SHP77 treated with DMSO at 0.1 percent for 48 hours (cell line): ENCODE measurements at regions not wholly inside any gene's neighbourhood (a gene's known extent, or its start where the extent isn't known, plus 50 kb on each side); places are given as distances from the start of the nearest gene placed in this dataset.
A peak's percentile ranks its signal among the peaks of the same experiment; 100 is the strongest.

Source experiments
- DNase-seq: peaks from one replicate; lab custom pipeline; 2025; lab: John Stamatoyannopoulos, UW

DNA sequence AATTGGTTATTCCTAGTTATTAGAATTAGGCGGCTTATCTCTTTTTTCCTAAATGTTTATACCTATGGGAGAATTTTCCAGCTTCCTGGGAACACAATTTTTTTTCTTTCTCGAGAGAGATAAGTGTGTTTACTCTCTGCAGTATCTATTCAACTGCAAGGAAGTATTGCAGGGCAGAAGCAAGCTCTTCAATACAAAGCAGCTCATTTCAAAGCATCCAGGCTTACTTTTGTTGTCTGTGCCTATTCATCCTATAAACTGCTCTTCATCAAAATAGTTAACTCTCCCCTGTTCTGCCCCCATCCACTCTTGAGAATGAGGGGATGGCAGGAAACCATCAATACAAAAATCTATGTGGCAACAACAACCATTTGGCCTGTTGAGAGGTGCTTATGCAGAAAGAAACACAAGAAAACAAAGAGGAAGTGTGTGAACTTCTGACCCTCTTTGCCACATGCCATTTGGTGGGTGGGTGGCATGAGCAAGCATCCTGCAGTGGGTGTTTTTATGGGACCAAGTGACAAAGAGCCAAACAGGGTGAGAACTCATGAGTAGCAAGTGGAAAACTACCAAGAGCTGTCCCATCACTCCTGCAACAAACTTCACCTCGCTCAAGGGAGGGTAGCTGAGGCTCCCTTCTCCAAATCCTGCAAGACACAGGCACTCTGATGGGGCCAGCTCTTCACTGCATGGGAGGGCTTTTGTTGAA, 50.6 kb upstream of the MRPS6 start:
- no peak for DNase-seq

DNA sequence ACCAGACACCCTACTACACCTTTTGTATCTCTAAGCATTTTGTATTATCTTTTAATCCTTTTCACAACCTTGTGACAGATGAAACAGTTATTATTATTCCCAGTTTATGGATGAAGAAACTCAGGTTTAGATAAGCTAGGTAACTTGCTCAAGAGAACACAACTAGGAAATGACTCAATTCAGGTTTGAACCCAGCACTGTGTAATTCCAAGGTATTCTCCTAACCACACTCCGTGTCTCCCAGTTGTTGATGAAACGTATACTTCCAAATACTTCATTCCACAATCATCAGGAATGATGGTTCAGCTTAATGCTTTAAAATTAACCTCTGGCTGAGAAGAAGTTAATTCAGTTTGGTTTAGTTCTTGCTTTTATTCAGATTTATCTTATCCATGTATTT, 51.7 kb upstream of the MRPS6 start:
- DNase-seq, result no peak

DNA sequence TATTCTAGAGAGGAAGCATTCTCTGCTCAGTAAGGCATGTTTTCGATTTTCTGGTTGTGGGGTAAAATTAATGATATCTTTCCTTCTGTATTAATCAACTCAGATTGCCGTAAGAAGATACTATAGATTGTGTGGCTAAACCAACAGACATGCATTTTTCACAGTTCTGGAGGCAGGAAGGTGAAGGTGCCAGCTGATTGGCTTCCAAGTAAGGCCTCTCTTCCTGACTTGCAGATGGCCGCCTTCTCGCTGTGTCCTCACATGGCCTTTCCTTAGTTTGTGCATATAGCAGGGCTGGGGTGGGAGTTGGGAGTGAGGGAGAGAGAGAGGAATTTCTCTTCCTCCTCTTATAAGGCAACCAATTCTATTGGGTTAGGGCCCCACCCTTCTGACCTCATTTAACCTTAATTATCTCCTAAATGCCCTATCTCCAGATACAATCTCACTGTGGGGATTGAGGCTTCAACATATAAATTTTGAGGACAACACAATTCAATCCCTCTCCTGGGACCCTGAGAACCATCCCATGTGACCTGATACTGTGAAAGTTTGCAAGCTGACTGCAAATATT, 52.3 kb upstream of the MRPS6 start:
- DNase-seq, result no peak

DNA sequence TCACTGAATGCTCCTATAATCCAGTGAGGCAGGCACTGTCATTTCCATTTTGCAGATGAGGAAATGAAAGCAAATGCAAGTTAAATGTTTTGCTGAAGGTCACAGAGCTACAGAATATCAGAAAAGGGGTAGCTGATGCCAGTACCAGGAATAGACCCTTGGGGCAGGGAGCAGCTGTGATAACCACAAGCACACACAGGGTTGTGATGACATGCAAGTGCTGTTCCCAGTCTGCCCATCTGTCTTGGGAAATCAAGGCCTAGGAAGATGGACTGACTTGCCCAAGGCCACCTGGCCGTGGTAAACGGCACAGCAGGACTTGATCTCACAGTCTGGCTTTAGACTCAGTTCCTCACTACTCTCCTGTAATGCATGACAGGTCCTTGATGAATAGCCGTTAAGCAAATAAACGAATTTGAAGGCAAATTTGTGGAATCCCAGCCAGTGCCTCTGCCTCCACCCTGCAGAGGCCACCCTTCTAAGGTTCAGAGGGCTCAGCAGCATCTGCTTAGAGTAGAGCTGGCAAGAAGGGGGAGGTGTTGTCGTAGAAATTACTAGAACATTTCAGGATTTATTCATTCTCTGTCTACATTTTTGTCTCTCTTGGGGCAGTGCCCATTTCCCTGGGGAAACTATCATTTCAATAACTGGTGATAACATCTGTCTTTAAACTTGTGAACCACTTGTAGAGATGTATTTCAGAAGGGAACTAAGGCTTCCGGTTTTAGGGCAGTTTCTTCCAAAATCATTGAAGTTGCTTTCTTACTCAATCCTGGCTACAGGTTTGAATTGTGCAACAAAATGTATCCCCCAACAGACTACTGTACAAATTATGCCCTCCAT, 53.2 kb upstream of the MRPS6 start:
- DNase-seq, result peak; percentile 82

DNA sequence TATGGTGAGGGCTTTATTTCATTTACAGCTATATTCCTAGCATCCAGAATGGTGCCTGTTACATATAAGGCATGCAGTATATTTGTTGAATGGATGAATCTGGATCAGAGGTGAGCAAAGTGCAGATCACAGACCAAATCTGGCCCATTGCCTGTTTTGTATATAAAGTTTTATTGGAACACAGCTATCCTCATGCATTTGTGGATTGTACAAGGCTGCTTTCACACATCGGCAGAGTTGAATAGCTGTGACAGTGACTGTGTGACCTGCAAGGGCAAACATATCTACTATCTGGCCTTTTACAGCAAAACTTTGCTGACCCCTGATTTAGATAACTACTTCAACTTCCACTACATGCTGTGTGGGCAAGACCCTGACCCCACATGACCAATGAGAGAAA, 54.0 kb upstream of the MRPS6 start:
- no peak for DNase-seq

DNA sequence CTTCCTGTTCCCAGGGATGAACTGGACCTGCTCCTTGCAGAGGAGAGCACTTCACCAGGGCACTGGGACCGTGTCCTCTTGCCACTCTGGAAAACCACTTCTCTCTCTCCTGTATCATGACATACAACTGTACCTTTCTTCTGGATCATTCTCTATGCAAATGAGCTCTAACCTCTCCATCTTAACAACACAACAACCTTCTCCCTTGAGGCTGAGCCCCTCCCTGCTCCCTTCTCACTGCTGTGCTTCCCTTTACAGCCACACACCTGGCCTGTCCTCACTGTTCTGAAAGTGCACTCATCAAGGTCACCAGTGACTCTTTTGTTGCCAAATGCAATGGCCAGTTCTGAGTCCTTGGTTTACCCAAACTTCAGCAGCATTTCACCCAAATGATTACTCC, 54.5 kb upstream of the MRPS6 start:
- DNase-seq, result no peak

DNA sequence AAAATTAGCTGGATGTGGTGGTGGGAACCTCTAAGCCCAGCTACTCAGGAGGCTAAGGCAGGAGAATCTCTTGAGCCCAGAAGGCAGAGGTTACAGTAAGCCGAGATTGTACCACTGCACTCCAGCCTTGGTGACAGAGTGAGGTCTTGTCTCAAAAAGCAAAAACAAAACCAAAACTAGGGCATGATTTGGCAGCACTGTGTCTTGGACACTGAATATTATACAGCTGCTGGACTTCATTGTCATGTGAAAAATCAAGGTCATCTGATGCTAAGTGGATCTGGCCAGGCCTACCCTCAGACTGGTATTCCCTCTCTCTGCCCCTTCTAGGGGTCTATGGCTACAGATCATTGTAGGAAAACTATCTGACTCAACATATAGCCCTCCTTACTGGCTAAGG, 55.2 kb upstream of the MRPS6 start:
- DNase-seq, result no peak

DNA sequence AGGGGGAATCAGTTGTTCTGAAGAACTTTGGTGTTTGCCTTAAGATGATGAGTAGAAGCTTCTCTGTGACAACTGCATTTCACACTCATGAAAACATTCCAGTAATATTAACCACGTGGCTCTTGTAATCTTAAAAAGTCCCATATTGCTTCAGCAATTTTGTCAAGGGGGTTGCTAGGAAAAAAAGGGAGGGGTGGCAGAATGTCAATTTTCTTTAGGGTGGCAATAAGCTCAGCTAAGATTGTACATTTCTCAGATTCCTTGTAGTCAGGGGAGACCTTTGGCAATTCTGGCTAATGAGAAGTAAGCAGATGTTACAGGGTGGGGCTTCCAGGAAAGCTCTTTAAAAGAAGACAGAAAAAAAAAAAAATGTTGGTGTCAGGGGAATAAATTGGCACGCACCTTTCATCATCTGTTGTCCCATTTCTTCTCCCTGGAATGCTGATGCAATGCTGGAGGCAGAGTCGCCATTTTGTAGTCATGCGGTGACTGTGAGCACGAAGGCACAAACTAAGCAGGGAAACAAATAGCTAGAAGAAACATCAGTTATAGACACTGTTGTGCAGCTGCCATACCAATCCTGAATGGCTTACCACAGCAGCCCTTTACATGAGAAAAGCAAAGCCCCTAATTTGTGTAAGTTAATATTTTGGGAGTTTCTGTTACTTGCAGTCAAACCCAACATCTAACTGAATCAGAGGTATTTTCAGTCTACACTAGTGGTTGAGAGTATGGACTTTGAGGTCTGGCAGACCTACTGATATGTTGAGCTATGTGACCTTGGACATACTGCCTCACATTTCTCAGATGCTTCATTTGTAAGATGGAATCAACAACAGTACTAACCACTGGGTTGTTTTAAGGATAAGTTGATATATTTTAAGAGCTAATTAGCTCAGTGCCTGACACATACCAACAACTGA, 56.1 kb upstream of the MRPS6 start:
- no peak for DNase-seq

DNA sequence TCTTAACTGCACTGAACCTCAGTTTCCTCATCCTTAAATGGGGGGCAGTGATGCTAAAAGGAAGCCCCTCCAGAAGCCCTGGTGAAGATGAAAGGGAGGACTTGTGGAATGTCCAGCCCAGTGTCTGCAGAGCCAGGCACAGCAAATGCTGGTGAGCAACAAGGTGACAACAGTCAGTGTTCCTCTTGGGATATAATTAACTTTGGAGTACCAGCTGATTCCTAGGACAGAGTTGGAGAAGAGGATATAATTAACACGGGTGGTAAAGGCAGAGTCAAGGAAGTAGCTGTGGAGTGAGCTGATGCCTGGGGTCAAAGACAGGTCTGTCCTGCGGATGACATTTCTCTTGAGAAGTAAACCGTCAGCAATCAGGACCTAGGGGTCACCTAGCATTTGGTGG, 60.7 kb upstream of the MRPS6 start:
- no peak for DNase-seq

DNA sequence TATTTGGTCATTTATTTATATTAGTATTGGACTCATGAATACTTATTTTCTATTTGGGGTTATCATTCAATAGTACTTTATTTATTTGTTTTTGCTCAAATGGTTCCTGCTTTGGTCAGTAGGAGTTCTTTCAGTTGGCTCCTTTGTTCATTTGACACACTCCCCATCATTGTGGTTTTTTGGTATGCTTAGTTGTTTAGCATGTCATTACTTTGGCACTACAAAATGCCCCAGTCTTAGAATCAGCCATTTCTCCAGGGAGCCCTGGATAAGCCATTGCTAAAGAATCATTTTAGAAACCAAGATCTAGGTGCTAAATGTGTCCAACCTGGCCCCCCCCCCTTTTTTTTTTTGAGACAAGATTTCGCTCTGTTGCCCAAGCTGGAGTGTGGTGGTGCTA, 61.7 kb upstream of the MRPS6 start:
- no peak for DNase-seq

DNA sequence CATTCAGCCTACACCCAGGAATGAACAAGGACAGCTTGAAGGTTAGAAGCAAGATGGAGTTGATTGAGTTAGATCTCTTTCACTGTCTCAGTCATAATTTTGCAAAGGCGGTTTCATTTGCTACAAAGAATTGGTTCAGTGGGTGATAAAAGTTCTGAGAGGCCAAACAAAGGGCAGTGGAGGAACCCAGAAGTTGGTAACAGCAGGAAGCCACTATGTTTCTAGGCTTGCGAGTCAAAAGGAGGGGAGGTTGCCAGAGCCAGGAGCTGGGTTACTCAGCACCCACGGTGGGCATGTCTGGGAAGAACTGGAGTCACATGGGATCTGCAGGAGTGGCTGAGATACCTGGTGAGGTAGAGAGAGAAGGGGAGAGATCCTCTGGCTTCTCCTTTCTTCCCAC, 64.2 kb upstream of the MRPS6 start:
- no peak for DNase-seq

DNA sequence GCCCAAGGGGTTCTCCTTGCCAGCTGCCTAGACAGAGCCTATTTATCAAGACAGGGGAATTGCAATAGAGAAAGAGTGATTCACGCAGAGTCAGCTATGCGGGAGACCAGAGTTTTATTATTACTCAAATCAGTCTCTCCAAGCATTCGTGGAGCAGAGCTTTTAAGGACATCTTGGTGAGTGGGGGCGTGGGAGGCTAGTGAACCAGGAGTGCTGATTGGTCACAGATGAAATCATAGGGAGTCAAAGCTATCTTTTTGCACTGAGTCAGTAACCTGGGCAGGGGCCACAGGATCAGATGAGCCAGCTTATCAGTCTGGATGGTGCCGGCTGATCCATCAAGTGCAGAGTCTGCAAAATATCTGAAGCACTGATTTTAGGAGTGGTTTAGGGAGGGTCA, 64.8 kb upstream of the MRPS6 start:
- DNase-seq, result no peak

DNA sequence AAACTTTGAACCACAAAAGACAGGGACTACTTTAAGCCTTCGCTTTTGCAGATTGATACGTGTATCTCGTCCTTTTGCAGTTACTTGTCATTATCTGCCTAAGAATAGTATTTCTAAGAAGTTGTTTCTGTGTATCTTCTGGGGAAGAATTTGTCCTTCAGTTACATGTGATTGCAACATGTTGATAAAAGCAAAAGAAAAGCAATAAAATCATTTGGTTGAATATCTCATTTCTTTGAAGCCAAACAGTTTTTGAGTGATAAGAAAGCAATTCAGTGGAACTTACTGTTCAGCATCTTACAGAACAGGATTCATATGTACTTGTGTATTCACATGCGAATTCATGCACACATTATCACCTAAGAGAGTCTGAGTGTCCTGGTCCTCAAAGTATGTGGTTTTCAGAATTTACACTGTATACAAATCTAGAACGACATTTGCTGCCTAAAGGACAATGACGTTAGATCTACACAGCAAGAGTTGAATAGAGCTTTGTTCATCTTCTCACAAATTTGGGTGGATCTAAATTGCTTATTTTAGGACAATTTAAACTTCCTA, 66.7 kb upstream of the MRPS6 start:
- DNase-seq, result no peak

DNA sequence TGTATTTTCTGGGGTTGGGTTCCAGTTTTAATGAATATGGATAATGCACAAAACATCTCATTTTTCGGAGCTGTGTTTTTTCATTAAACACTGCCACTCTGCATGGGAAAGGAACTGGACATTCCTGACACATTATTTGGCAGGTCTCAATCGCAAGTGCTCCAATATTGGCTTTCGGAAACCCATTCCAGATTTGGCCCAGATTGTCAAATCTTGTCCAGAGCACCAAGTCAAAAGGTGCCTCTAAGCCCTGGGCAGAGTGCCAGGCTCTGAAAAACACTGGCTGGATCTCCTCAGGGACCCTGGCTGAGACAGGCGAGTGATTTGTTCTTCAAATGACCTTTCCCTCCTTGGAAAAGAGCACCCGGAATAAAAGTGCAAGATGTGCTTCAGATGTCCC, 68.4 kb upstream of the MRPS6 start:
- DNase-seq, result no peak

DNA sequence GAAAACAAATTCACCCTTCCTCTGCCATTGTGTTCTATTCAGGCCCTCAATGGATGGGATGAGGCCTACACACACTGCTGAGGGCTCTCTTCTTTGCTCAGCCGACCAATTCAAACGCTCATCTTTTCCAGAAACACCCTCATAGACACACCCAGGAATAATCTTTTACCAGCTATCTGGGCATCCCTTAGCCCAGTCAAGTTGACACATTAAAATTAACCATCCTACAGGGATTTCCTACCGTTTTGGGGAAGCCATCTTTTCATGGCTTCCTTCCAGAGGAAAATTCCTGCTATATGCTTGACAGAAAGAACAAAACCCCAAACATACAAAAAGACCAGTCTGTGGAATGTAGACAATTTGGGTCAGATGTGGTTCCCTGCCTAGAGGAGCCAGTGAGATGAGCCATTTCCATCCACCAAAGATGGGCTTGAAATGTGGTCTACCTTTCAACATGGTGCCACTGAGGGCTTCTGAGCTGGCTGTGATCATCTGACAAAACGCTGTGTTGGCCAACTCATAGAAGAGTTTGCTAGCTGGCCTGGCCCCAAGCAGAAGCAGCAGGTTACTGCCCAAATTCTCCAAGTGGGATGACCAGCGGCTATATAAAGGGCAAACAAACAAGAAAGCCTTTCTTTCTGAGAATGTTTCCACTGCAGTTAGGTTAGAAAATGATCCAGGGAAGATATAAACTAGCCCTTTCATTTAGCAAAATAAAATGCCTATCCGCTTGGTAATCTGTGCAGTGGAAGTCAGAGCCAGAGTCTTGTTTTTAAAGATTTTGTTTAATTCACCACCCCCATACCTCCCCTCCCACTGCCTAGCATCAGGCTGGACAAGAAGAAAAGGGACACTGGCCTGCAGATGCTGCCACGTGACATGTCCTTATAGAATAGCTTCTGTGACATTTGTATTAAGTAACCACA, 69.1 kb upstream of the MRPS6 start:
- no peak for DNase-seq

DNA sequence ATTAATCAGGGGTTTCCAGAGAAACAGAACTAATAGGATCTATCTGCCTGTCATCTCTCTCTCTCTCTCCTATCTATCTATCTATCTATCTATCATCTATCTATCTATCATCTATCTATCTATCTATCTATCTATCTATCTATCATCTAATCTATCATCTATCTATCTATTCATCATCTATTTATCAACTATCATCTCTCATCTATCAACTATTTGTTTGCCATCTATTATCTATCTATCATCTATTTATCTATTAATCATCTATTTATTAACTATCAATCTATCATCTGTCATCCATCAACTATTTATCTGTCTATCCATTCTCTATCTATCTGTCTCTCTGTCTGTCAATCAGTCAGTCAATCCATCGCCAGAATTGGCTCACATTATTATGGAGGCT, 70.0 kb upstream of the MRPS6 start:
- no peak for DNase-seq

DNA sequence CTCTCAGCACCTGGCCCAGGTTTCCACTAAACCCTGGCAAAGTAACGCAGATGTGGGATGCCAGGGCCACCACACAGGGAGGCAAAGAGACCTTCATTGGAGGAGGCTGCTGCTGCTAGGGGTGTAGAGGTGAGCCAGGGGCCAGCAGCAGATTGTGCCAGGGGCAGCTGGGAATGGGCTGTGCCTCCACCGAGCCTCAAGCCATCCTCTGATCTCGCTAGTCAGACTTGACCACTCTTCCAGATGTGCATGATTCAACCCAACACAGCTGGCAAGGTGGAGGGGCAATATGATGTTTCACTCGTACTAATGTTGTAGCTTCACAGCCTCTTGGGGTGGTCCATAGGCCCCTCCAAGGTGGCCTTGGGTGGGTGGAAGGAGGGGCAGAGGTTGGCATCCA, 73.0 kb upstream of the MRPS6 start:
- no peak for DNase-seq

DNA sequence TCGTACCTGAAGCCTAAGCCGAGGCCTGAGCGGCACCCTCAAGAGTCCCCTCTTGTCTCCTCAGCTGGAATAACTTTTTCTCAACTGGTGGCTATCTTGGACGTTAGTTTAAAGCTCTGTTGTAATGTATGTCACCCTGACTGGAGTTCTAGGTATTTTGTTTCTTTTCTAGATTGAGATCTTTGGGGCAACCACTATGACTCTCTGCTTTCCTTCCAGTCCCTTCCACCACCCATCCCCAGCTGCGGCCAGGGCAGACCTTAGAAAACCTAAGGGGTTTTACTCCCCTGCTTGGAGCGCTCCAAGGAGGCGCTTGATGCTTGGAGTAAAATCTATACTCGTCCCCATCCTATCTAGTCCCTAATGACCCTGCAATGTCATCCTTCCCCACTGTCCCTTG, 74.6 kb upstream of the MRPS6 start:
- no peak for DNase-seq

DNA sequence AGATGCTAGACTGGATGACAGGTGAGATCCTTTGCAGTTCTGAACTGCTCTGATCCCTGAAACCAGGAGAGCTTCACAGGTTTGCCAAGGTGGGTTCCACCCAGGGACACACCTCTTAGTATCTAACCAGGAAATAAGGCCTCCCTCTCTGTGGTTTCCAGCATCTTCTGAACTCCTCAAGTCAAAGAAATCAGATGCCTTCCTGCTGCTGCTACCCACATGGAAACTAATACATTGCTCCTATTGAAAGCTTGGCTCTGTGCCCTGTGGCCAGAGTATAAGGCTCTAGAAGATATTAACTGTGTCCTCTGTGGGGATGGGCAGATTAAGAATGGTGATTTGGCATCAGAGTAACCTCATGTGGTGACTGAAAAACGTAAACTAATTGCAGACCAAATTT, 75.0 kb upstream of the MRPS6 start:
- DNase-seq, result no peak

DNA sequence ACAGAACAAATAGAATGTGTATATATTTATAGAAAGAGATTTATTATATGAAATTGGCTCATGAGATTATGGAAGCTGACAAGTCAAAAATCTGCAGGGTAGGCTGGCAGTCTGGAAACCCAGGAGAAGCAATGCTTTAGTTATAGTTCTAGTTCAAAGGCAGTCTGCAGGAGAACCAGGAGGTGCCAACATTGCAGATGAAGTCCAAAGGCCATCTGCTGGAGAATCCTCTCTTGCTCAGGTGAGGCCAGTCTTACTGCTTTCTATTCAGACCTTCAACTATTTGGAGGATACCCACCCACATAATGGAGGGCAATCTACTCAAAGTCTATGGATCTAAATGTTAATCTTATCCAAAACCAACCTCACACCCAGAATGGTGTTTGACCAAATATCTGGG, 75.9 kb upstream of the MRPS6 start:
- no peak for DNase-seq

DNA sequence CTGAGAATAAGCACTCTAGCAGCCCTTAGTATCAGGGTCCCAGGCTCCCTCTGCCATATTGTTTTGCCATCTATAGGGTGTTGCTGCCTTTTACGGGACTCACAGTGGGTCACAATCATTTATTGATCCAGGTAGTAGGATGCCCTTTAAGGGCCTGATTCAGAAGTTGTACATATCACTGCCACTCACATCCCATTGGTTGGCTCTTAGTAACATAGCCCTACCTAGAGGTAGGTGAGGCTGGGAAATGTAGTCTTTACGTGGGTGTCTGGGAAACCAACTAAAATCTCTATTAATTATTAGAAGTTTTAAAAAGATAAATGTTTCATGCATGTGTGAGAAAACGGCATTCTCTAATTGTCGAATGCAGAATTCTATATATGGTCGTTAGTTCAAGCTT, 78.8 kb upstream of the ATP5PO start:
- DNase-seq, result no peak
